Nephron progenitor cell (in vitro differentiated cells): ENCODE measurements at regions not wholly inside any gene's neighbourhood (a gene's known extent, or its start where the extent isn't known, plus 50 kb on each side); places are given as distances from the start of the nearest gene placed in this dataset.

Experiments used
- DNase-seq: peaks from one replicate; pipeline ENCODE4 v3.0.0; 2021
- H3K27ac Mint-ChIP-seq: 2 replicates; pipeline ENCODE4 v1.8.0; 2021; ENCODE audit warnings: mild to moderate bottlenecking, moderate library complexity, mixed read lengths
- H3K27me3 Mint-ChIP-seq: 2 replicates; pipeline ENCODE4 v1.8.0; 2021; ENCODE audit warnings: mild to moderate bottlenecking, low read depth, mixed read lengths; ENCODE audit not compliant: poor library complexity
- H3K36me3 Mint-ChIP-seq: 2 replicates; pipeline ENCODE4 v1.8.0; 2021; ENCODE audit warnings: low read depth, mixed read lengths
- H3K4me1 Mint-ChIP-seq: 2 replicates; pipeline ENCODE4 v1.8.0; 2021; ENCODE audit warnings: mixed read lengths
- H3K4me3 Mint-ChIP-seq: 2 replicates; pipeline ENCODE4 v1.8.0; 2021; ENCODE audit warnings: mild to moderate bottlenecking, moderate library complexity, mixed read lengths
- H3K9me3 Mint-ChIP-seq: 2 replicates; pipeline ENCODE4 v1.8.0; 2021; ENCODE audit warnings: mild to moderate bottlenecking, moderate library complexity, mixed read lengths
- CTCF ChIP-seq: fragments of 200-600 bp; sonication (generic); IDR thresholded peaks from 2 replicates; pipeline ENCODE4 v1.5.0; 2021; ENCODE audit warnings: antibody characterized with exemption

DNA sequence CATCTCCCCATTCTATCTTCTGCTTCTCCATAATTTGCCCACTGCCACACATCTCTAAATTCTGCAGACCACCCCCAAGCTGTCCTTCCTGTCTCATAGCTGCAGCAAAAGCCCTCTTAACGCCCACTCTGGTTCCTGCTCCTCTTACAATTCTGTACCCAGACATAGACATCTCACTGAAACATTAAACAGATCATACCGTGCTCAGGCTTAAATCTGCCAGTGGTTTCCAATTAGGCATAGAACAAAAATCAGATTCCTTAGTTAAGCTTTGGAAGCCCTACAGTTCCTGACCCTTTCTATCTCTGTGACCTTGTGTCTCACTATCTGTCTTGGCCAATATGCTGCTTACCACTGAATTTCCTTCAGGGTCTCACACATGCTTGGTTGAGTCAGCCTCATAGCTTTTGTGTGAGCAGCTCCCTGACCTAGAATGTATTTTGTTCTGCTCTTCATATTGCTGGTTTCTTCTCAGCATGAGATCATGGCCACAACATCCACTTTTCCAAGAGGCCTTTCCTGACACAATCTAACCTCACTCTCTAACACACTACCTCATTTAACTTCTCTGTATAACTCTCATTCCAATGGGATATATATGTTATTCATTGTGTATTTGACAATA, 749.7 kb downstream of the MAFB start:
- Mint-ChIP-seq H3K4me3 (no peak overlapping the region), H3K27ac (no peak overlapping the region), H3K4me1 (no peaks in the 10 kb centered on the region), H3K9me3 (no peaks in the 10 kb centered on the region), H3K36me3 (no peaks in the 10 kb centered on the region), H3K27me3 (peaks cover 4% of the 10 kb centered on the region)
- TF ChIP-seq CTCF = no peak
- DNase-seq = no peak

DNA sequence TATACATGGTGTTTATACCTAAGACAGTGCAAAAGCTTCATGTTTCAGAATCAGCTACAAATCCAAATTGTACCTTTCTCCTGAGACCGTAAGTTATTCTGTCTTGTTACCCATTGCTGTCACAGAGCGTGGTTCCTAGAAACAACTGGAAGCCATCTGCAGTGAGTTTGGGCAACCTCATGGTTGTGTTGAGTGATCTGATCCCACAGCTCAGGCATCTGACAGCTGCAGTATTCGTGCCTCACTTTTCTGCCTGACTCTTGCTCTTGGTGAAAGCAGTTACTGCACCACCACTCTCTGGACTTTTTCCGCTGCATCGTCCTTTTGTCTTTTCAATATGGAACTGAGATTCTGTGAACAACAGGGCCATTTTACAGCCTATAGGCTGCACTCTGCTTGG, 752.6 kb downstream of the MAFB start:
- no peaks in the 10 kb centered on the region for H3K4me1 Mint-ChIP-seq
- H3K9me3 Mint-ChIP-seq = peaks cover 4% of the 10 kb centered on the region
- DNase-seq = no peak
- no peak for TF ChIP-seq CTCF
- no peak overlapping the region for H3K4me3 Mint-ChIP-seq
- no peak overlapping the region for H3K27ac Mint-ChIP-seq
- H3K27me3 Mint-ChIP-seq = peaks cover 4% of the 10 kb centered on the region
- H3K36me3 Mint-ChIP-seq = no peaks in the 10 kb centered on the region

DNA sequence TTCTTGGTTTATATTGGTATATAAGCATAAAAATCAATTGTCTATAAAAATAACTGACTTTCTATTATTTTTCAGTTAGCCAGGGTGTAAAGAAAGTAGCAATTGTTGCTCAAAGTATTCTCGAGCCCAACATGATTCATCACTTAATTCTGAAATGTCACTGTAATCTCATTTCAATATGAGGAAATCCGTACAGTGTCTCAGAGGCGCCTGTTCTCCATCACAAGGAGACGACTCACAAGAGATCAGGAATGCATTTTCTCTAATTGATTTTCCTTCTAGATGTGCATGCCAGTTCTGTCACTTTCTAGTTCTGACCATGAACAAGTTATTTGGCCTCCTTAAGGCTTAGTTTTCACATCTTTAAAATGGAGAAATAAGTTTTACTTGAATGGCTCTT, 753.1 kb downstream of the MAFB start:
- Mint-ChIP-seq H3K27ac (no peak overlapping the region), H3K4me1 (no peaks in the 10 kb centered on the region), H3K9me3 (peaks cover 4% of the 10 kb centered on the region), H3K27me3 (peaks cover 4% of the 10 kb centered on the region), H3K4me3 (no peak overlapping the region), H3K36me3 (no peaks in the 10 kb centered on the region)
- DNase-seq = no peak
- TF ChIP-seq CTCF = no peak

GRCh38 chr20:39916236-39916765, 772.7 kb downstream of the MAFB start:
- no peaks in the 10 kb centered on the region for H3K27me3 Mint-ChIP-seq
- TF ChIP-seq CTCF = no peak
- H3K36me3 Mint-ChIP-seq = no peaks in the 10 kb centered on the region
- DNase-seq = no peak
- H3K4me3 Mint-ChIP-seq = no peak overlapping the region
- peaks cover 12% of the 10 kb centered on the region for H3K9me3 Mint-ChIP-seq
- peaks cover 13% of the 10 kb centered on the region for H3K4me1 Mint-ChIP-seq
- no peak overlapping the region for H3K27ac Mint-ChIP-seq

DNA sequence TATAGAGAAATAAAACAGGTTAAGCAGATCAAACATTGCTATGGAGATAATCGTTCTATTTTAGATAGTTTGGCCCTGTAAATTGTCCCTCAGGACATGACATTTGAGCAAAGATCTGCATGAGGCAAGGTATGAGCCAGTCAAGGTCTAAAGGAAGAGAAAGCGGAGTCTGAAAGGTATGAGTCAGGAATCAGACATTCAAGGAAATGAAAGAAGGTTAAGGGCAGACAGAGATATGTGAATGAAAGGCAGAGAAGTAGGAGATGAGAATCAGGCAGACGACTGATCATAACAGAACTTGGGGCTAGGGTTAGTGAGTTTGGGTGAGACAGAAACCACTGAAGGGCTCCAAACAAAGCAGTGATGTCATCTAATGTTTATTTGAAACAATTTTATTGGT, 775.8 kb downstream of the MAFB start:
- Mint-ChIP-seq H3K36me3 (no peaks in the 10 kb centered on the region), H3K27me3 (no peaks in the 10 kb centered on the region), H3K4me3 (no peak overlapping the region), H3K27ac (no peak overlapping the region), H3K9me3 (no peaks in the 10 kb centered on the region), H3K4me1 (peaks cover 21% of the 10 kb centered on the region)
- TF ChIP-seq CTCF = no peak
- no peak for DNase-seq

GRCh38 chr20:39911497-39911896, 777.5 kb downstream of the MAFB start:
- peaks cover 25% of the 10 kb centered on the region for H3K4me1 Mint-ChIP-seq
- H3K9me3 Mint-ChIP-seq = no peaks in the 10 kb centered on the region
- no peak for DNase-seq
- no peak for TF ChIP-seq CTCF
- H3K36me3 Mint-ChIP-seq = no peaks in the 10 kb centered on the region
- no peaks in the 10 kb centered on the region for H3K27me3 Mint-ChIP-seq
- H3K27ac Mint-ChIP-seq = no peak overlapping the region
- no peak overlapping the region for H3K4me3 Mint-ChIP-seq
